Nephron (organoid): ENCODE measurements at regions not wholly inside any gene's neighbourhood (a gene's known extent, or its start where the extent isn't known, plus 50 kb on each side); places are given as distances from the start of the nearest gene placed in this dataset.

Experiments used
- H3K27ac Mint-ChIP-seq, 3 experiments: 2 replicates each; pipeline ENCODE4 v1.8.0; 2020; ENCODE audit warnings: mixed read lengths in 3 of 3, mild to moderate bottlenecking in 2 of 3, moderate library complexity in 1 of 3
- H3K27me3 Mint-ChIP-seq: 2 replicates; pipeline ENCODE4 v1.8.0; 2021; ENCODE audit warnings: low read depth, mild to moderate bottlenecking, moderate library complexity, mixed read lengths
- H3K36me3 Mint-ChIP-seq: 2 replicates; pipeline ENCODE4 v1.8.0; 2020; ENCODE audit warnings: low read depth, mixed read lengths
- H3K4me1 Mint-ChIP-seq: 2 replicates; pipeline ENCODE4 v1.8.0; 2020; ENCODE audit warnings: mixed read lengths
- H3K4me3 Mint-ChIP-seq, 3 experiments: 2 replicates each; pipeline ENCODE4 v1.8.0; 2020; ENCODE audit warnings: mild to moderate bottlenecking in 3 of 3, mixed read lengths in 3 of 3, moderate library complexity in 2 of 3
- H3K9me3 Mint-ChIP-seq: 2 replicates; pipeline ENCODE4 v1.8.0; 2020; ENCODE audit warnings: mixed read lengths
- TF ChIP-seq, protein P1 (sequence below), 3 experiments: fragments of 200-600 bp; sonication (generic); IDR thresholded peaks; one replicate each; pipeline ENCODE4 v1.5.0; 2021; ENCODE audit warnings: antibody characterized with exemption in 3 of 3; ENCODE audit not compliant: unreplicated experiment in 3 of 3

- H3K9me3 Mint-ChIP-seq, result peaks cover 9% of the 10 kb centered on the region
- TF ChIP-seq, protein P1, sequence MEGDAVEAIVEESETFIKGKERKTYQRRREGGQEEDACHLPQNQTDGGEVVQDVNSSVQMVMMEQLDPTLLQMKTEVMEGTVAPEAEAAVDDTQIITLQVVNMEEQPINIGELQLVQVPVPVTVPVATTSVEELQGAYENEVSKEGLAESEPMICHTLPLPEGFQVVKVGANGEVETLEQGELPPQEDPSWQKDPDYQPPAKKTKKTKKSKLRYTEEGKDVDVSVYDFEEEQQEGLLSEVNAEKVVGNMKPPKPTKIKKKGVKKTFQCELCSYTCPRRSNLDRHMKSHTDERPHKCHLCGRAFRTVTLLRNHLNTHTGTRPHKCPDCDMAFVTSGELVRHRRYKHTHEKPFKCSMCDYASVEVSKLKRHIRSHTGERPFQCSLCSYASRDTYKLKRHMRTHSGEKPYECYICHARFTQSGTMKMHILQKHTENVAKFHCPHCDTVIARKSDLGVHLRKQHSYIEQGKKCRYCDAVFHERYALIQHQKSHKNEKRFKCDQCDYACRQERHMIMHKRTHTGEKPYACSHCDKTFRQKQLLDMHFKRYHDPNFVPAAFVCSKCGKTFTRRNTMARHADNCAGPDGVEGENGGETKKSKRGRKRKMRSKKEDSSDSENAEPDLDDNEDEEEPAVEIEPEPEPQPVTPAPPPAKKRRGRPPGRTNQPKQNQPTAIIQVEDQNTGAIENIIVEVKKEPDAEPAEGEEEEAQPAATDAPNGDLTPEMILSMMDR (IDR thresholded peaks at IDR 0.05; ENCODE audit: unreplicated experiment in 3 of 3), result no peak
- no peak overlapping the region for H3K27ac Mint-ChIP-seq
- H3K36me3 Mint-ChIP-seq, result no peaks in the 10 kb centered on the region
- H3K4me3 Mint-ChIP-seq, result no peak overlapping the region
- no peaks in the 10 kb centered on the region for H3K4me1 Mint-ChIP-seq
- H3K27me3 Mint-ChIP-seq, result no peaks in the 10 kb centered on the region
Measured at GRCh38 chr14:76669770-76670169, 91.5 kb upstream of the VASH1 start.

- Mint-ChIP-seq H3K27ac (no peak overlapping the region), H3K27me3 (no peaks in the 10 kb centered on the region), H3K4me3 (no peak overlapping the region), H3K9me3 (peaks cover 9% of the 10 kb centered on the region), H3K4me1 (no peaks in the 10 kb centered on the region), H3K36me3 (no peaks in the 10 kb centered on the region)
- TF ChIP-seq, protein P1 (IDR thresholded peaks at IDR 0.05; ENCODE audit: unreplicated experiment in 3 of 3), result no peak
Measured at GRCh38 chr14:76672123-76672522, 89.1 kb upstream of the VASH1 start.

- H3K9me3 Mint-ChIP-seq, result peaks cover 7% of the 10 kb centered on the region
- no peaks in the 10 kb centered on the region for H3K4me1 Mint-ChIP-seq
- no peaks in the 10 kb centered on the region for H3K27me3 Mint-ChIP-seq
- TF ChIP-seq, protein P1 (IDR thresholded peaks at IDR 0.05; ENCODE audit: unreplicated experiment in 3 of 3), result no peak
- no peak overlapping the region for H3K4me3 Mint-ChIP-seq
- no peak overlapping the region for H3K27ac Mint-ChIP-seq
- no peaks in the 10 kb centered on the region for H3K36me3 Mint-ChIP-seq
Measured at GRCh38 chr14:76673261-76673660, 88.0 kb upstream of the VASH1 start.

- no peaks in the 10 kb centered on the region for H3K9me3 Mint-ChIP-seq
Measured at GRCh38 chr14:76675046-76675445, 86.2 kb upstream of the VASH1 start.

DNA sequence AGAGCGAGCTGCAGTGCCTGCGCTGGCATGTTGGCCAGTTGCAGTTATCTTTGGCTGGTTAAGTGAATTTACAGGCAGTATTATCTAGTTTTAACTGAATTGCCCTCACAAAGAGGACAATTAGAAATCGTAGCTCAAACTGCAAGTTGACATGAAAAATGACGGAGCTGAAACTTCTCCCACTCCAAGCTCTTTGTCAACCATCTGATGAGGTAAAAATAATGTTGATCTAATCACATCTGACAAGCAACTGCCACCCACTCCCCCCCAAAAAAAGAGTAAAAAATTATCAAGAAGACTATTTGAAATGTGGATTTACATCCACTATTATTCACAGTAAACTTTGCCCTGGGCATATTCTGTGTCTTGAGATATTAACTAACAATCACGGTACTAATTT is 84.7 kb upstream of the VASH1 start:
- Mint-ChIP-seq H3K36me3 (no peaks in the 10 kb centered on the region), H3K4me3 (no peak overlapping the region), H3K4me1 (no peaks in the 10 kb centered on the region), H3K27me3 (no peaks in the 10 kb centered on the region), H3K27ac (no peak overlapping the region), H3K9me3 (peaks cover 6% of the 10 kb centered on the region)
- TF ChIP-seq, protein P1 (IDR thresholded peaks at IDR 0.05; ENCODE audit: unreplicated experiment in 3 of 3), result no peak

More at GRCh38 chr14:76675046-76675445, 86.2 kb upstream of the VASH1 start:
- Mint-ChIP-seq H3K36me3 (no peaks in the 10 kb centered on the region), H3K4me3 (no peak overlapping the region), H3K27me3 (no peaks in the 10 kb centered on the region), H3K27ac (no peak overlapping the region), H3K4me1 (no peaks in the 10 kb centered on the region)
- TF ChIP-seq, protein P1 (IDR thresholded peaks at IDR 0.05; ENCODE audit: unreplicated experiment in 3 of 3), result no peak

DNA sequence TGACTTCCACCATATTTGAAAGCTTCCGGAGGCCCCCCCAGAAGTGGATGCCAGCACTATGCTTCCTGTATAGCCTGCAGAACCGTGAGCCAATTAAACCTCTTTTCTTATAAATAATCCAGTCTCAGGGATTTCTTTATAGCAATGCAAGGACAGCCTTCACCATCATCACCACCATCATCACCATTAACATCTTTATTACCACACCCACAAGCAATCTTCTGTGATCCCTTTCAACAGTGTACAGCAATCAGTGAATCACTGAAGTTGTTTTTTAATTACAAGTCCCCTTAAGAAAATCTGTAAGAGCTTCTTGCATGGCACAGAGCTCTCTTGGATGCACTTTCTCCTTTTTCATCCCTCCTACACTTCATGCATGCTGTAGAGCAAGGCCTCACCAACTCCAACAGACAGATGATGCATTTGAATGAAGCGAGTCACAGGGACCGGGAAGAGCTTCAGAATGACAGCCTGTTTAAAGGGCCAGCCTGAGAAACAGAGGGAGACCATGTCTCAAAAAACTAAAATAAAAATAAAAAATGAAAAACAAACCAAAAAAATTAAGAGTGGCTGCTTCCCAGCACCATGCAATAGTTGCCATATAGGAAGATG is 83.6 kb upstream of the VASH1 start:
- TF ChIP-seq, protein P1 (IDR thresholded peaks at IDR 0.05; ENCODE audit: unreplicated experiment in 3 of 3), result no peak
- Mint-ChIP-seq H3K27ac (no peak overlapping the region), H3K9me3 (peaks cover 11% of the 10 kb centered on the region), H3K36me3 (peaks cover 2% of the 10 kb centered on the region), H3K27me3 (no peaks in the 10 kb centered on the region), H3K4me3 (no peak overlapping the region), H3K4me1 (no peaks in the 10 kb centered on the region)
